ENCODE measurements at regions not wholly inside any gene's neighbourhood (a gene's known extent, or its start where the extent isn't known, plus 50 kb on each side); places are given as distances from the start of the nearest gene placed in this dataset.
A peak's percentile ranks its signal among the peaks of the same experiment; 100 is the strongest.

GRCh38 chr2:81061016-81061415 is 756.5 kb upstream of the LRRTM1 start:
- H3K79me2 ChIP-seq (ENCODE audit: low read length) = no peaks in the 10 kb centered on the region
- H4K20me1 ChIP-seq (ENCODE audit: low read length) = no peaks in the 10 kb centered on the region
- H3K4me1 ChIP-seq (ENCODE audit: insufficient read depth, low read length) = peaks cover 8% of the 10 kb centered on the region
- H3K36me3 ChIP-seq (ENCODE audit: low read depth, low read length) = no peaks in the 10 kb centered on the region
- ChIA-PET POLR2A (ENCODE audit: unreplicated experiment) (no interaction called here), CTCF (no interaction called here)
- no peaks in the 10 kb centered on the region for H3K9me3 ChIP-seq (ENCODE audit: low read length)
- TF ChIP-seq EZH2phosphoT487 (IDR thresholded peaks at IDR 0.05; ENCODE audit: borderline replicate concordance, low read length) = no peak
- TF ChIP-seq CTCF (conservative IDR thresholded peaks at IDR 0.05; ENCODE audit: low read depth, low read length) = no peak
- TF ChIP-seq EZH2 (IDR thresholded peaks at IDR 0.05; ENCODE audit: low read length, unreplicated experiment) = no peak
- H3K27me3 ChIP-seq (ENCODE audit: low read length) = no peaks in the 10 kb centered on the region
- DNase-seq (peak; percentile 69), ATAC-seq (peak; percentile 91)
- no peak overlapping the region for H3K4me3 ChIP-seq (ENCODE audit: low read length)
- no peaks in the 10 kb centered on the region for H3F3A ChIP-seq (ENCODE audit: low read length, unreplicated experiment)
- no peak overlapping the region for H2AFZ ChIP-seq (ENCODE audit: low read length)
- no peak overlapping the region for H3K9ac ChIP-seq (ENCODE audit: low read length)
- 0 out of 2 replicates have a peak overlapping the region, but pooled peaks have one; percentile 26 for H3K4me2 ChIP-seq (ENCODE audit: low read length)
- no peaks in the 10 kb centered on the region for H3K9me2 ChIP-seq (replicated peaks; ENCODE audit: low read length)
- no TSS peak for BruUV-seq (replicated peaks)
- intact Hi-C loops (cut with micrococcal nuclease) = no loop called here
- H3K27ac ChIP-seq (ENCODE audit: low read length) = peak overlapping the region; percentile 52

DNA sequence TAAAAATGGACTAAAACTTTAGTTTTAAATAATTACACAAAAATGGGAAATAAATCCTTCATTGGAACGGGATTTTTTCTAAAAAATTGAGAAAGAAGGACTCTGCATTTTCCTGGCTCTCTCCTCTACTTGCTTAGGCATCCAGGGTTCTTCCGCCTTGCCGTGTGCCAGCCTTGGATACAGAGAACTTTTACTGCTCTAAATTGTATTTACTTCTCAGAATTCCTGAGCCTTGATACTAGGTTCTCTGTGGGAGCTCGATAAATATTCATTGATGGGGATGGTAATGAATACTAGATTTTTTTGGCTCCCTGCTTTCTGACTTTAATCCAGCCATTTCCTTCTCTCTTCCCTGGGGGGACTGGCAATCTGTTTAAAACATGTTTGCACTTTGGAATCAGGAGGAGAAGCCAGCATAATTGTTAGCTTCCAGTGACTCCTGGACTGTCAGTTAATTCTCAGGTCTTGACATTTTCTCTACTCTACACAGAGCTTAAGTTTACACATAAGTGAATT is 746.1 kb upstream of the LRRTM1 start:
- H3K9me2 ChIP-seq (replicated peaks; ENCODE audit: low read length) = no peaks in the 10 kb centered on the region; the same call in 1 of the 2 replicates
- DNase-seq = no peak
- no peaks in the 10 kb centered on the region for H3K36me3 ChIP-seq (ENCODE audit: low read depth, low read length)
- ChIA-PET CTCF (no interaction called here), POLR2A (ENCODE audit: unreplicated experiment) (no interaction called here)
- H3K4me3 ChIP-seq (ENCODE audit: low read length) = no peak overlapping the region
- no peaks in the 10 kb centered on the region for H3K79me2 ChIP-seq (ENCODE audit: low read length)
- H3K27me3 ChIP-seq (ENCODE audit: low read length) = no peaks in the 10 kb centered on the region
- TF ChIP-seq EZH2 (IDR thresholded peaks at IDR 0.05; ENCODE audit: low read length, unreplicated experiment) (no peak), CTCF (conservative IDR thresholded peaks at IDR 0.05; ENCODE audit: low read depth, low read length) (no peak), EZH2phosphoT487 (IDR thresholded peaks at IDR 0.05; ENCODE audit: borderline replicate concordance, low read length) (no peak)
- H2AFZ ChIP-seq (ENCODE audit: low read length) = no peak overlapping the region
- no peak for ATAC-seq
- H4K20me1 ChIP-seq (ENCODE audit: low read length) = no peaks in the 10 kb centered on the region
- intact Hi-C loops (cut with micrococcal nuclease) = no loop called here
- no TSS peak for BruUV-seq (replicated peaks)
- no peak overlapping the region for H3K9ac ChIP-seq (ENCODE audit: low read length)
- H3K4me2 ChIP-seq (ENCODE audit: low read length) = no peak overlapping the region
- H3K4me1 ChIP-seq (ENCODE audit: insufficient read depth, low read length) = no peaks in the 10 kb centered on the region
- H3K27ac ChIP-seq (ENCODE audit: low read length) = no peak overlapping the region
- H3F3A ChIP-seq (ENCODE audit: low read length, unreplicated experiment) = no peaks in the 10 kb centered on the region
- no peaks in the 10 kb centered on the region for H3K9me3 ChIP-seq (ENCODE audit: low read length)

DNA sequence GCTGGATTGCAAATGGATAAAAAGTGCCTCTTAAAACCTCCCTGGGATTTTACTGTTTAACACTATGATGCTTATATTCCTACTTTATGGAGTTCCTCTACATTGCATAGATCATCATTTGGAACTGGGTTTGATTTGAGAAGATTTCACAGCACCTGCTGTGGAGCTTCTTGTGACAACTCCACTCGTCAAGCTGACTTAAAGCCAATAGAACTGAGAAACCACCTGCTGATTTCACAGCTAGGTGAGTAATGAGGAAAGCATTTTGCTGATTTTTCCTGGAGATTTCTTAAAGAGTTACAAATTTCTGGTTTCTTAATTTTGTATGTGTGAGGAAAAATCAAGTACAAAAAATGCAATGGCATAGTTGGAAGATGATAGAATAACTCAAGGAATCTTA is 739.1 kb upstream of the LRRTM1 start:
- no peak overlapping the region for H3K4me3 ChIP-seq (ENCODE audit: low read length)
- no TSS peak for BruUV-seq (replicated peaks)

More for the DNA sequence above, 739.1 kb upstream of the LRRTM1 start:
- intact Hi-C loops (cut with micrococcal nuclease) = no loop called here
- Histone ChIP-seq H3K36me3 (ENCODE audit: low read depth, low read length) (no peaks in the 10 kb centered on the region), H3K27me3 (ENCODE audit: low read length) (no peaks in the 10 kb centered on the region), H3K4me2 (ENCODE audit: low read length) (no peak overlapping the region), H3K4me1 (ENCODE audit: insufficient read depth, low read length) (no peaks in the 10 kb centered on the region), H3K27ac (ENCODE audit: low read length) (no peak overlapping the region), H3K79me2 (ENCODE audit: low read length) (no peaks in the 10 kb centered on the region), H3K9me2 (replicated peaks; ENCODE audit: low read length) (no peaks in the 10 kb centered on the region; the same call in 1 of the 2 replicates), H3K9me3 (ENCODE audit: low read length) (0 out of 2 replicates have a peak, but pooled peaks cover 5% of the 10 kb centered on the region), H3F3A (ENCODE audit: low read length, unreplicated experiment) (no peaks in the 10 kb centered on the region), H3K9ac (ENCODE audit: low read length) (no peak overlapping the region), H4K20me1 (ENCODE audit: low read length) (no peaks in the 10 kb centered on the region), H2AFZ (ENCODE audit: low read length) (no peak overlapping the region)
- CTCF ChIA-PET = no interaction called here
- POLR2A ChIA-PET (ENCODE audit: unreplicated experiment) = no interaction called here
- TF ChIP-seq EZH2phosphoT487 (IDR thresholded peaks at IDR 0.05; ENCODE audit: borderline replicate concordance, low read length) (no peak), EZH2 (IDR thresholded peaks at IDR 0.05; ENCODE audit: low read length, unreplicated experiment) (no peak), CTCF (conservative IDR thresholded peaks at IDR 0.05; ENCODE audit: low read depth, low read length) (no peak)
- DNase-seq = no peak
- ATAC-seq = no peak
